CD14-positive monocyte (primary cell): ENCODE measurements at regions not wholly inside any gene's neighbourhood (a gene's known extent, or its start where the extent isn't known, plus 50 kb on each side); places are given as distances from the start of the nearest gene placed in this dataset.

ENCODE experiments used
- DNase-seq, 3 donors: peaks; one replicate each; pipeline ENCODE4 v3.0.0-alpha.2; 2011 to 2022
- H2AFZ ChIP-seq: 2 replicates; pipeline ENCODE4 v1.6.0; 2012; ENCODE audit warnings: mild to moderate bottlenecking, low read depth, low read length, inconsistent platforms; ENCODE audit not compliant: insufficient read depth, poor library complexity, severe bottlenecking
- H3K27ac ChIP-seq, 2 donors: 1 replicate in 1 of 2; 2 replicates in 1 of 2; pipeline ENCODE4 v1.5.1; 2012 to 2013; ENCODE audit warnings: low read length in 2 of 2, control low read depth in 1 of 2, inconsistent platforms in 1 of 2, low read depth in 1 of 2, mild to moderate bottlenecking in 1 of 2
- H3K27me3 ChIP-seq, 2 donors: one replicate each; pipeline versions ENCODE4 v1.6.0 to v1.6.1; 2011 to 2013; ENCODE audit warnings: low read length in 2 of 2; ENCODE audit not compliant: control insufficient read depth in 2 of 2, insufficient read depth in 2 of 2
- H3K36me3 ChIP-seq, 2 donors: replicated peaks in 1 of 2; 1 replicate in 1 of 2; 2 replicates in 1 of 2; pipeline versions ENCODE4 v1.5.1 to v1.6.1; 2012 to 2013; ENCODE audit warnings: low read length in 2 of 2, control low read depth in 1 of 2, inconsistent platforms in 1 of 2, mild to moderate bottlenecking in 1 of 2; ENCODE audit not compliant: insufficient read depth in 2 of 2, control insufficient read depth in 1 of 2
- H3K4me1 ChIP-seq, 2 donors: 1 replicate in 1 of 2; 2 replicates in 1 of 2; pipeline versions ENCODE4 v1.5.1 to v1.6.1; 2012 to 2013; ENCODE audit warnings: low read length in 2 of 2, control low read depth in 1 of 2, inconsistent platforms in 1 of 2, mild to moderate bottlenecking in 1 of 2, moderate library complexity in 1 of 2; ENCODE audit not compliant: insufficient read depth in 2 of 2, control insufficient read depth in 1 of 2
- H3K4me2 ChIP-seq: replicated peaks from 2 replicates; pipeline ENCODE3; 2012; ENCODE audit warnings: low read length, moderate library complexity, mild to moderate bottlenecking; ENCODE audit not compliant: poor library complexity, severe bottlenecking; ENCODE audit errors: extremely low read depth
- H3K4me3 ChIP-seq, 3 experiments: fragments of 200-600 bp in 1 of 3; sonication (generic) in 1 of 3; replicated peaks in 1 of 3; 1 replicate in 2 of 3; 2 replicates in 1 of 3; pipeline ENCODE4 v1.5.1; 2011 to 2013; ENCODE audit warnings: low read length in 3 of 3, mild to moderate bottlenecking in 3 of 3, control low read depth in 2 of 3, low read depth in 2 of 3, inconsistent platforms in 1 of 3, moderate library complexity in 1 of 3
- H3K79me2 ChIP-seq: 2 replicates; pipeline ENCODE4 v1.6.0; 2012; ENCODE audit warnings: mild to moderate bottlenecking, control low read depth, inconsistent platforms, low read length, moderate library complexity; ENCODE audit not compliant: insufficient read depth
- H3K9ac ChIP-seq: 2 replicates; pipeline ENCODE4 v1.6.0; 2017; ENCODE audit warnings: low read length, mild to moderate bottlenecking; ENCODE audit not compliant: insufficient read depth, poor library complexity, severe bottlenecking
- H3K9me3 ChIP-seq, 2 donors: replicated peaks in 1 of 2; 1 replicate in 1 of 2; 2 replicates in 1 of 2; pipeline versions ENCODE4 v1.5.1 to v1.6.1; 2012 to 2013; ENCODE audit warnings: low read length in 2 of 2, control low read depth in 1 of 2; ENCODE audit not compliant: control insufficient read depth in 1 of 2, insufficient read depth in 1 of 2
- H4K20me1 ChIP-seq: 2 replicates; pipeline ENCODE4 v1.6.0; 2012; ENCODE audit warnings: mild to moderate bottlenecking, low read length, control low read depth, moderate library complexity; ENCODE audit not compliant: insufficient read depth
- H3K27ac Mint-ChIP-seq, 7 donors: one replicate each; pipeline ENCODE4 v1.8.0; 2020; ENCODE audit warnings: mild to moderate bottlenecking in 7 of 7, mixed read lengths in 7 of 7, moderate library complexity in 6 of 7, inconsistent platforms in 2 of 7
- H3K27me3 Mint-ChIP-seq, 3 donors: one replicate each; pipeline ENCODE4 v1.8.0; 2021 to 2022; ENCODE audit warnings: low read depth in 3 of 3, mild to moderate bottlenecking in 3 of 3, mixed read lengths in 3 of 3, moderate library complexity in 3 of 3, inconsistent platforms in 1 of 3
- H3K36me3 Mint-ChIP-seq, 2 donors: one replicate each; pipeline ENCODE4 v1.8.0; 2020; ENCODE audit warnings: mixed read lengths in 2 of 2, inconsistent platforms in 1 of 2, mild to moderate bottlenecking in 1 of 2
- H3K4me1 Mint-ChIP-seq: one replicate; pipeline ENCODE4 v1.8.0; 2020; ENCODE audit warnings: mild to moderate bottlenecking, mixed read lengths
- H3K4me3 Mint-ChIP-seq, 2 donors: one replicate each; pipeline ENCODE4 v1.8.0; 2020; ENCODE audit warnings: mild to moderate bottlenecking in 2 of 2, mixed read lengths in 2 of 2, moderate library complexity in 1 of 2
- H3K9me3 Mint-ChIP-seq, 7 donors: one replicate each; pipeline ENCODE4 v1.8.0; 2020 to 2022; ENCODE audit warnings: mixed read lengths in 7 of 7, mild to moderate bottlenecking in 6 of 7, moderate library complexity in 6 of 7, inconsistent platforms in 2 of 7
- WGBS: methylation state at CpG from one replicate; pipeline ENCODE4 v1.1.5; 2013; ENCODE audit warnings: missing lambda C conversion rate; ENCODE audit not compliant: insufficient coverage; 5-methylcytosine and 5-hydroxymethylcytosine counted together
- intact Hi-C, 2 donors: fragments of 100-400 bp; cut with micrococcal nuclease; formaldehyde crosslinking; loops; one replicate each; pipeline versions ENCODE4 v1.15.0 to v1.15.1; 2023
- TF ChIP-seq, protein P1 (sequence below): fragments of 200-600 bp; IDR thresholded peaks from one replicate; pipeline ENCODE4 v1.8.0; 2022; ENCODE audit warnings: antibody characterized with exemption, mild to moderate bottlenecking

DNA sequence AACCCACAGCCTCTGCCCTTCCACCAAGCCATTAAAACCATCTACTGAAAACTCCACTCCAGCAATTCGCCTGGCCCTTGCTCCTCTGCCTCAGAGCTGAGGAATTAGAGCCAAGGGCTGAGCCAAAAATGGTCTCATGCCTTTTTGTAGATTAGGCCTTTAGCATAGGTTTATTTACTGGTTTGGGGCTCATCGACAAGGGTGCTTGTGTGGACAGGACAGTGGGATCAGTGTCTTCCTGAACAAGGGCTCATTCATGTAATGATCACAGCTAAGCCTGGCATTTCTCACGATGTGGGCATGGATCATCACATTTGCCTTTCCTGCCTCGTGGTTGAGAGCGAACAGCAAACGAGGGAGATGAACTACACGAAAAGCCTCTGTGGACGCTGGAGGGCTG lies 59.2 kb upstream of the PHF24 start:
- H3K79me2 ChIP-seq: no peaks in the 10 kb centered on the region

DNA sequence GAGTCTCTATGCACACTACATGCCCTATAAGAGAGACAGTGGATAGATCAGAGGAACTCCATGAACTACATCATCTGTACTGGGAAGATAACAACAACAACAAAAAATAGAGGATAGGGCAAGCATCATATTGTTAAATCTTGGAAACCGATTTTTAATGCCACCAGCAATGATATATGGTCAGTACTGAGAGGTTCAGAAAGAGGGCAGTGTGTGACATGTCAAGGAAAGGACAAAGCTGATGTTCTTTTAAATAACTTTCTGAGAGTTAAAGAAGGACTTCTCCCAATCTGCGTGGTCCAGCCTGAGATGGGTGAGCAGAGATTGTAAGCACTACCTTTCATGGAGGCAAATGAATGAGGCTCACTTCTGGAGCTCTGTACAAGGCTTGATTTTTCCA lies 62.0 kb upstream of the PHF24 start:
- H3K27ac Mint-ChIP-seq: no peak overlapping the region
- no peak for DNase-seq
- Histone ChIP-seq H3K4me1 (no peaks in the 10 kb centered on the region), H3K4me2 (no peak overlapping the region), H3K27ac (no peak overlapping the region), H3K79me2 (no peaks in the 10 kb centered on the region), H3K36me3 (no peaks in the 10 kb centered on the region), H2AFZ (no peak overlapping the region), H3K9me3 (no peaks in the 10 kb centered on the region), H3K27me3 (peaks cover 9 to 10% of the 10 kb centered on the region in 2 donors), H3K9ac (no peak overlapping the region), H3K4me3 (no peak overlapping the region), H4K20me1 (no peaks in the 10 kb centered on the region)
- H3K4me1 Mint-ChIP-seq: no peaks in the 10 kb centered on the region
- no peak overlapping the region for H3K4me3 Mint-ChIP-seq
- H3K27me3 Mint-ChIP-seq: peaks cover 21 to 48% (median 23%) of the 10 kb centered on the region in 3 donors
- H3K9me3 Mint-ChIP-seq: no peaks in the 10 kb centered on the region
- TF ChIP-seq, protein P1, sequence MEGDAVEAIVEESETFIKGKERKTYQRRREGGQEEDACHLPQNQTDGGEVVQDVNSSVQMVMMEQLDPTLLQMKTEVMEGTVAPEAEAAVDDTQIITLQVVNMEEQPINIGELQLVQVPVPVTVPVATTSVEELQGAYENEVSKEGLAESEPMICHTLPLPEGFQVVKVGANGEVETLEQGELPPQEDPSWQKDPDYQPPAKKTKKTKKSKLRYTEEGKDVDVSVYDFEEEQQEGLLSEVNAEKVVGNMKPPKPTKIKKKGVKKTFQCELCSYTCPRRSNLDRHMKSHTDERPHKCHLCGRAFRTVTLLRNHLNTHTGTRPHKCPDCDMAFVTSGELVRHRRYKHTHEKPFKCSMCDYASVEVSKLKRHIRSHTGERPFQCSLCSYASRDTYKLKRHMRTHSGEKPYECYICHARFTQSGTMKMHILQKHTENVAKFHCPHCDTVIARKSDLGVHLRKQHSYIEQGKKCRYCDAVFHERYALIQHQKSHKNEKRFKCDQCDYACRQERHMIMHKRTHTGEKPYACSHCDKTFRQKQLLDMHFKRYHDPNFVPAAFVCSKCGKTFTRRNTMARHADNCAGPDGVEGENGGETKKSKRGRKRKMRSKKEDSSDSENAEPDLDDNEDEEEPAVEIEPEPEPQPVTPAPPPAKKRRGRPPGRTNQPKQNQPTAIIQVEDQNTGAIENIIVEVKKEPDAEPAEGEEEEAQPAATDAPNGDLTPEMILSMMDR: no peak
- intact Hi-C loops: loop anchor here (5.0 kb wide), 2 partner anchors 201 to 581 kb away; partner anchors contain the start of gene PIGO (in 1 of the 2)
- 20% methylated on average over 1 of the region's 2 CpGs for WGBS
- H3K36me3 Mint-ChIP-seq: no peaks in the 10 kb centered on the region

More for the DNA sequence above, 59.2 kb upstream of the PHF24 start:
- Histone ChIP-seq H4K20me1 (no peaks in the 10 kb centered on the region), H3K9me3 (no peaks in the 10 kb centered on the region), H3K4me2 (no peak overlapping the region), H3K27ac (no peak overlapping the region), H3K4me1 (no peaks in the 10 kb centered on the region), H3K36me3 (no peaks in the 10 kb centered on the region), H3K9ac (no peak overlapping the region), H2AFZ (no peak overlapping the region), H3K27me3 (peaks cover 9 to 10% of the 10 kb centered on the region in 2 donors), H3K4me3 (no peak overlapping the region)
- intact Hi-C loops: loop anchor here (2.0 to 5.0 kb wide), 3 partner anchors 152 to 578 kb away; partner anchors contain the start of gene PIGO (in 1 of the 2)
- peaks cover 11 to 34% (median 18%) of the 10 kb centered on the region in 3 donors for H3K27me3 Mint-ChIP-seq
- H3K4me1 Mint-ChIP-seq: no peaks in the 10 kb centered on the region
- H3K4me3 Mint-ChIP-seq: no peak overlapping the region
- H3K27ac Mint-ChIP-seq: no peak overlapping the region
- TF ChIP-seq, protein P1: no peak
- H3K9me3 Mint-ChIP-seq: no peaks in the 10 kb centered on the region
- WGBS: 77% methylated on average over 5 of the region's 8 CpGs
- DNase-seq: no peak
- H3K36me3 Mint-ChIP-seq: no peaks in the 10 kb centered on the region
